ENCODE measurements at regions not wholly inside any gene's neighbourhood (a gene's known extent, or its start where the extent isn't known, plus 50 kb on each side); places are given as distances from the start of the nearest gene placed in this dataset.

DNA sequence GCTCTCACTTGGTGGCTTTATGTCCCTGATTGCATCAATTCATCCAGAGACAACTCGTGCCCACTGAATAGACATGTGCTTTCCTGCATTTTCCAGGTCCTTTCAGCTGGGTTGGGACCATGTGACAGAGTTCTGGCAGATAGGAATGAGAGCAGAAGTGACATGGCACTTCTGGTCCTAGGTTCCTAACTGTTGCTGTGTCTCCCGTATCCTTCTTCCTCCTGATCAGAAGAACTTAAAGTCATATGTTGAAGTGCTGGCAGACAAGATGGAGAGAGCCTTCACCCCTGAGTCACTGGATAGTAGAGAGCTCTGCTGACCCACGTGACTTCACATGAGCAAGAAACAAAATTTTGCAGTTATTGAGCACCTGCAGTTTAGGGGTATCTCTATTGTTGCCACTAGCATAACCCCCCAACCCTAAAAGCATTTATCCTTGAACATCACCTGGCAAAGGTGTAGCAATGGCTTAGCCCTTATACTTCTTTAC, 80.0 kb downstream of the NREP start:
- no peak for DNase-seq

DNA sequence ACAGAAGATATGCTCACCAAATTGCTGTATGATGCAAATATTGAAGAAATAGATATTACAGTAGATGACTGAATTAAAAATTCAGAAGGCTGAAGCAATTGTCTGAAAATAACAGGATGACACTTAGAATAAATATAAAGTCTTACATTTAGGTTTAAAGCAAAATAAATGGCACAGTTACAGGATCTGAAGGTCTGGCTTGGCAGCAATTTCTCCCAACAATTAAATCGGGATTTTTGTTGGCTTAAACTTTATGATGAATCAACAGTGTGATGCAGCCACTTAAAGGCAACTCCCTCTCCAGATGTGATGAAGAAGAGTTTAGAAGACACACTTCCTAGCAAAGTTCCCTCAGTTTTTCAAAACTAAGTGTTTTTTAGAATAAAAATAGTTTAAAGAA, 80.5 kb downstream of the NREP start:
- no peak for DNase-seq

DNA sequence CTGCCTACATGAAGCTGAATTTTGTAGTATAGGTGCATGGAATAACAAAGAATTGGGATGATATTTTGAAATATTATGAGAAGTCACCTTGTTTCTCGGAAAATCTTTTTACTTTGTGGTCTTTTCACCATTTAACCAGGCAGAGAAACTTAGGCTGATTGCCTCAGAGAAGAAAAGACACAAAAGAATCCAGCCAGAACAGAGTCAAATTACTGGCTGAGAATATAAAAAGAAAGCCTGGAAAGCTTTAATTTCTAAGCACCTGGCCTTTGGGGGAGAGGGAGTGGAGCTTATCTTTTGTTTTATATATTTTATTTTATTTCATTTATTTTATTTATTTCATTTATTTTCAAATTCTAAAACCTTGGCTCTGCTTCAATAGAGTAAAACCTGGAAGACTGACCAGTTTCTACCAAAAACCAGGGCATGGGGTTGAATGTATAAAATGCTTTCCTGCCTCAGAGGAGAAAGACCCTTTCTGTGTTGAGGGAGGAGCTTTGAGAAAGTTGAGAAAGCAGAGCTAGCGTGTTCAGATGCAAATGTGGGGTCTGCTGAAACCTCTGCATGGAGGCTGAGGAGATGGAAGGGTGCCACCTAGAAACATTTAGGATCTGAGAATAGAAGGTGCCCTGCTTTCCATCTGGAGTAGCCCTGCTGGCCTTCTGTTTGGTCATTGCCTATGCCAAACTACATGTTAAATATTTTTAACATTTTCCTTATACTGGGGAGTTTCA, 81.6 kb downstream of the NREP start:
- no peak for DNase-seq

GRCh38 chr5:111673891-111674626, 82.9 kb downstream of the NREP start:
- no peak for DNase-seq

- no peak for DNase-seq
These were observed 84.9 kb downstream of the NREP start for GRCh38 chr5:111672099-111672498.

GRCh38 chr5:111670826-111671492, 86.0 kb downstream of the NREP start:
- DNase-seq, result no peak

DNA sequence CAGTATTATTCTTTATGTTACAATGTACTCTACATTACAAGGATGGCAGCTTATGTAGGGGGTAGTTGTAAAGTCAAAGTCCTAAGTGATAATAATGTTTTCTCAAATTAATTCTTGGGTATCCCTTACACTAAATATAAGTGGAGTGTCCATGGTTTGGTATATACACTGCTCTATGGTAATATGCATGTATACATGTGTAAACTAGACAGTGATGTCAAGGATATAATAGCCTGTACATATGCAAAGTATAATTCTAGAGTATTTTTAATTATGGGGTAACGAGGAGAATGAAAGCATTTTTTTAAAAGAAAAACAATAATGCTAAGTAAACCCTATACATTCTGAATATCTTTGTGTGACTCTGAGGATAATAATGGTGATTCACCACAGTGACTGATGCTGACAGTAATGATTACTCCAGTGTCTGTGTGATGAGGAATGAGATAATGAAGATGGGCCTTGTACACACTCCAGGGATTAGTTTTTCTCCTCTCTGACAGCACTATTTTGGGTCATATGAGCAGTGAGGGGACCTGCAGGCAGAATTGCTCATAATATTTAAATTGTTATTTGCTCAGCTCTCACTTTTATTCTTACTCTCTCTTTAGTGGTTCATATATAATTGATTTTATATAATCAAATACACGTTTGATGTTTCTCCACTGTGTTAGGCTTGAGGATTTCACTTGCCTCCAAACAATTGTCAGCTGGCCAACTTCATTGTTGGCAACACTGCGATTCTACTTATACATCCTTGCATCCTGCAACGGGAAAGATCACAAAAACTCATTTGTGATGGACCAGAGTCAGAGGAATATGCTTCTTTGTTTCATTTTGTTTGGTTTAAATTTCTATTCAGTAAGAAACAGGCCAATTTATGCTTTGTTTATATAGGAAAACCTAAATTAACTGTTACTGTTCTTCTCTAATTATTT, 88.2 kb downstream of the NREP start:
- DNase-seq, result no peak

DNA sequence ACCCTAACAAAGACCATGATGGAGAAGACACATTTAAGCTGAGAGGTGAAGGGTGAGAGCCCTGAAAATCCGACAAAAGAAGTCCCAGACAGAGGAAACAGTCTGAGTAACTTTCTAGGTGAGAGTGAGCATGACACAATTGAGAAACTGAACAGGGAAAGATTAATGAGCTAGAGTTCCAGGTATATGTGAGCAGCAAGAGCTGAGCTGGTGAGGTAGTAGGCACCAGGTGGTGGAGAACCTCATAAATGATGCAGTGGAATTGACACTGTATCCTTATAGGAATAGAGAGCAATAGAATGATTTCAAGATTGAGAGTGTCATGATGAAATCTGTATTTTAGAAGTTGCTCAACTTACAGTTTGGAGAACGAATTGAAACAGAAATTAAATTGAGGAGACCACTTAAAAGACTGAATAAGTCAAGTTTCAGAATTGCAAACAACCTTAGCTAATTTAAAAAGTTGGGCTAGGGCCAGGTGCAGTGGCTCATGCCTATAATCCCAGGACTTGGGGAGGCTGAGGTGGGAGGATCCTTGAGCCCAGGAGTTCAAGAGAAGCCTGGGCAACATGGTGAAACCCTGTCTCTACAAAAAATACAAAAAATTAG, 89.8 kb downstream of the NREP start:
- no peak for DNase-seq

DNA sequence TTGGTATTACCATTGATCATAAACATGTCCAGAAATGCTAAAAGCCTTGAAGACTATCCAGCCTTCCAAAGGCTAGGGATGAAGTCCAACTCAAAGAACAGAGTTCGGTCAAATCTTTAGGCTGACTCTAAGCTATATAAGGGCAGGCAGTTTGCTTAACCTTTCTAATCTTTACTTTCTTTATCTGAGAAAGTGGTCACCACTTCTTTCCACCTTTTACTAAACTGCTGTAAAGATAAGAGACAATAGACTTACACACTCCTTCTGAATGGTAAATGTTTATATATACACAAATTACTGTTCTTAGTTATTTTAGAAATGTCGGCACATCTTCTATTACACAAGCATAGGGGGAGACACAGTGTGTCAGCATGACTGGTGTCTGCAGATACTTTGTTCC, 100.4 kb downstream of the NREP start:
- DNase-seq, result no peak

GRCh38 chr5:111655169-111655924, 101.6 kb downstream of the NREP start:
- DNase-seq, result no peak

- DNase-seq, result no peak
These were observed 103.6 kb downstream of the NREP start for GRCh38 chr5:111653408-111653807.

- DNase-seq, result no peak
These were observed 107.5 kb downstream of the NREP start for GRCh38 chr5:111649516-111649915.

GRCh38 chr5:111645303-111645838, 111.6 kb downstream of the NREP start:
- DNase-seq, result no peak

DNA sequence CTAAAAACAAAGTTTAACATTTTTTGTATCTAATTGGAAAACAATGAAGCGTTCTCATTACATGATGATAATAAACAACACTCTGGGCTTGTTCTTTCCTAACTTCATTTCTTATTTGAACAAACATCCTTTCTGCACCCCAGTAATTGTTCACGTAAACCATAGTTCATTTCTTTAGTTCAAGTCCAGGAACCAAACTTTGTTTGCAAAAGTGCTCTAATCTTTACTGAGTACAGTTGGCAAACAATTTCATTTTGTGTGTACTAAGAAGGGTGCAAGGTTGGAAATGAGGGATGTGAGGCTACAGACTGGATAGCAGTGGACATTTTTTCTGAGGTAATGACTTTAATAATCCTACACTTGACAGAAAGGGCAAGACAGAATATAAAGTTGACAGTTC, 113.5 kb downstream of the NREP start:
- no peak for DNase-seq

GRCh38 chr5:111641533-111642233, 115.3 kb downstream of the NREP start:
- no peak for DNase-seq

- no peak for DNase-seq
These were observed 117.1 kb downstream of the NREP start for GRCh38 chr5:111639912-111640311.

DNA sequence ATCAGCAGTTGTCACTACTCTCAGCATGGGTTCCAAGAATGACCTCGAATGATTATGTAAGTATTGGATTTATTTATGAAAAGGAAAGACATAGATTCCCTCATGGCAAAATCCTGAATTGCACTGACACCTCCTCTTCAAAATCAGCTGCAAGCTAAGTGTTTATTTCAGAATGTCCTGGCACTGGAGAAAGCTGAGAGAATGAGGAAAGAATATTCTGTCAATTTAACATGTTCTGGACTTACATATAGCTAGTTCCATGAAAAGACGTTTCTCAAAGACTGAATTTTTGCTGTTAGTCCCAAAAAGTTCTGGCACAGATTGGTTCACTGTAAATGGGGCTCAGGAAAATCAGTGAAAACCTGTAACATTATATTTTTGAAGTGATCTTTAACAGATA, 120.3 kb downstream of the NREP start:
- no peak for DNase-seq

GRCh38 chr5:111635916-111636570, 121.0 kb downstream of the NREP start:
- no peak for DNase-seq

Measured in nucleus accumbens (tissue), 56 donors.